ENCODE measurements at regions not wholly inside any gene's neighbourhood (a gene's known extent, or its start where the extent isn't known, plus 50 kb on each side); places are given as distances from the start of the nearest gene placed in this dataset.

DNA sequence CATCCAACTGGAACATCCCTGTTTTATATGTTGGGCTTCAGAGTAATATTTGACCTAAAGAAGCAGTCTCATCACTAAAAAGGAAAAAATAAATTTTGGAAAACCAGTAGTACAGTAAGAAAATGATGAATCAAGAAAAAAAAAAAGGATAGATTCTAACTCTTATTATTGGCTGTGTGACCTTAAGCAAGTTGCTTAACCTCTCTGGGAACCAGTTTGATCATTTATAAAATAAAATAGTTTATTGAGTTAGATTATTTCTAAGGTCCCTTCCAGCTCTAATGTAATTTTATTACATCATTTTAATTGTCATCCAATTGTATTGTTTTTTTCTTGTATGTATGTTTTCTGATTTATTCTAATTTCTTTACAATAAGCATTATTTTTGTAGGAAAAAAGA lies 127.0 kb downstream of the PRELID2 start:
- no peak for DNase-seq

DNA sequence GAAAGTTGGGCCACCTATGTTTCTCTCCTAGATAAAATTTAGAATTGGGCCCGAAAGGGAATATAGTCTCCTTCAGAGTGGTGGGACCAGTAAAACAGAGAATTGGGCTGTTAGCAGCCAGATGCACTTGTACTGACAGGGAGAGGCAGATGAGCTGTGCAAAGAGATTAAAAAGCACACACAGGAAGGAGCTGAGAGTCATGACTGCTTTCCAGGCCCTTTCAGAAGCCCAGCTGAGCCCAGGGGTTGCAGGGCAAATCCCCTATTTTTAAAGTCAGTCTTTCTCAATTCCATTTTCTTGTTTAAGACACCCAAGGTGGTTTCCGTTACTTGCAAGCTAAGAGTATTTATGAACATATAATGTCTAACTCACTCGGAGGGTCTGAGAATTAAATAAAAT lies 130.4 kb downstream of the PRELID2 start:
- DNase-seq, result no peak

DNA sequence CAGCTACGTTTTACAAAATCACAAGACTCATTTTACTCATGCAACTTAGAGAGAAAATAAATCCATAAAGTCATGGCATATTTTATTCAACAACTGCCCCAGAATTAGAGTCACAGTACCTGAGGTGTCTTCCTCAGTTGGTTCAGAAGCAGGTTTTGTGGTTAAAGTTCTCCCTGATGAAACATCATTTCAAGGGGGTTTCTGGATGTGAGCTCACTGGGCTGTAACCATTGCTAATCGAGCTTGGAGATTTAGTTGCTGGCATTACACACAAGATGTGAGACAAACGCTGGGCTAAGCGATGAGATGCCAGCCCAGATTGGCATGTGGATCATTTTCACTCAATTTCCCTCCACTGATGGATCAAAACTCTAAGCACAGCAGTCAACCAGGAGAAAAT lies 131.3 kb downstream of the PRELID2 start:
- no peak for DNase-seq

DNA sequence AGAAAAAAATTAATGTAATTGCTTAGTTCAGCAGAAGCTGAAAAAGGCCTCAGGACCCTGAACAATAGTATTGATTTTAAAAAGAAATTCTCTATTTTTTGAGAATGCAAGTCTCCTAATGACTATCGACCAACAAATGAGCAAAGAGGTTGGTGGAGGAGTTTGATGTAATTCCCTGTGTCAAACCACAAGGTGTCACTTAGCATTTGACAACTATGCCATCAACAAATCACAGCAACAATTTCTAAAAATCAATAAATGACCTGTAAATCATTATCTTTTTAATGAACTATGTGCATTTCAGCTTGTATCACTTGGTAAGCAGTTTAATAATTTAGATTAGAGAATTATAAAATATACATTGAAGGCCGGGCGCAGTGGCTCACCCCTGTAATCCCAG lies 133.7 kb downstream of the PRELID2 start:
- no peak for DNase-seq

DNA sequence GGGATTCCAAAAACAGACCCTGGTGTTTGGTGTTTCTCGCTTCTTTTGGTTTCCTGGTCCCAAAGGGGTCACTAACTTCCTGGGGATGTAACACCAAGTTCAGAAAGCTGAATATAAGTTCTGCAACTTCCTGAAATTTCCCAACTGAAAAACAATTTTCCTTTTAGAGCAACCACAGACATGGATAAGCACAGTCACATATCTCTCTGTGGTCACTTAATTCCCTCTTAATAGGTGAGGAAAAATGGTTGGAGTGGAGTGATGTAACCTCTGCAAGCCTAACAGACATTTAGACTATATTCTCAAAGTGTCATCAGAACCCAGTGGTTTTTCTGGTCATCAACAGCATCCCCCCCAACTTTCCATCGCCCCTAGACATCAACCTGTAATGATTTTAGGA lies 135.3 kb downstream of the PRELID2 start:
- no peak for DNase-seq

DNA sequence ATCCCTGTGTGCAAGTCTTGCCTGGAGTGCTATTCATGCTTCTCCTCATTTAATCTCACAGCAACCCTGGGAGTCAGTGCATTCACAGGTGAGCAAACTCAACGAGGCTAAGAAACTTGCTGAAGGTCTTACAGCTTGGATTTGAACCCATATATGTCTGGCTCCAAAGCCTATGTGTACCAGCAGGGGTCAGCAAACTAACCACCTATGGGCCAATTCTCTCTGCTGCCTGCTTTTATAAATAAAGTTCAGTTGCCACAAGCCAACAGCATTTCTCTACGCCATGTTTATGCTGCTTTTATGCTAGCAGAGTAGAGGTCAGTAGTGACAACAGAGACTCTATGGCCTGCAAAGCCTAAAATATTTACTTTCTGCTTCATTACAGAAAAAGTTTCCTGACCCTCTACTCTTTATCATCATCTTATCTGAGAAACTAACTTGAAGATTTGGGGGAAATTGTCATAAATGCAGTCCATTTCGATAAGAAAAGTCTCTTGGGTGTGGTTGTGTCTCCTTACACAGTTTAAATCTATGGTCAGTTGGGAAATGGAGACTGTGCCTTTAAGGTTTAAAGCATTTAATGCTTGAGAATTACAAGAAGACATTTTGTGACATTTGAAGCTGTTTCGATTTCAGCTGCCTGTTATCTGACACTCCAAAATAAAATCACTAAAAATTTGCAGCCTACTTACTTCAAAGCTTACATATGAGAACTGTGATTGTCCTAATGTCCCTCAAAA lies 137.7 kb downstream of the PRELID2 start:
- peak; percentile 9 for DNase-seq

DNA sequence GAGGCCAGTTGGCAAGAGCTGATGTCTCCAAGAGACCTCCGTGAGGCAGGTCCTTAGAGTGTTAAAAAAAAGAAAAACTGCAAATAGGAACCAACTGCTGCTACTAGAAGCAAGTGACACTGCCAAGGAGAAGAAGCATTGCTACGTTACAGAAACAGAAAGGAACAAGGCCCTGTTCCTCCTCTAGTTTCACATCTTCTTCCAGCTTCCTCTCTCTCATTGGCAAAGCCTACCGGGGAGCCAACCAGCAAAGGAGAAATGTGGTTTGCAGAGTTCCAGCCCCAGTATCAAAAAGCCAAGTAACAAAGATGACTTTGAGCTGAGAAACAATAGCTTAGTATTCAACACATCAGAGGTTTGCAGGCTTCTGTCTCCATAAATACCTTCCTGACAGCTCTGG lies 145.9 kb downstream of the PRELID2 start:
- no peak for DNase-seq

DNA sequence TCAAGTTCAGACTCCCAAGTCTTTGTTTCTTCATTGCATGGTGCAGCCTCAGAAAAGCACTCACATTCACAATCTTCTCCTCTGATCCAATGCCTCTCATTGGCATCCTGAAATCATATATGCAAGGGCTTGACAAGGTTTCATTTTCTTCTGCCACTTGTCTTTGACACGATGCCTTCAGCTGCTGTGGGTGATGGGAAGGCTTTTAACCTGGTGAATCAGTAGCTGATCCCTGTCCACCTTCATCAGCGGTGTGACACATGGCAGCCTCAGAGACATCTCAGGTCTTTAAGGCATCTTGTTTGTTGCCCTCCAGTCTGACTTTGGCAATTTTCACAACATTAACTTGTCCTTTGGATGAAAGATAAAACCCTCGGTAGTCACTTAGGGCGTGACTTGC lies 147.2 kb downstream of the PRELID2 start:
- no peak for DNase-seq

DNA sequence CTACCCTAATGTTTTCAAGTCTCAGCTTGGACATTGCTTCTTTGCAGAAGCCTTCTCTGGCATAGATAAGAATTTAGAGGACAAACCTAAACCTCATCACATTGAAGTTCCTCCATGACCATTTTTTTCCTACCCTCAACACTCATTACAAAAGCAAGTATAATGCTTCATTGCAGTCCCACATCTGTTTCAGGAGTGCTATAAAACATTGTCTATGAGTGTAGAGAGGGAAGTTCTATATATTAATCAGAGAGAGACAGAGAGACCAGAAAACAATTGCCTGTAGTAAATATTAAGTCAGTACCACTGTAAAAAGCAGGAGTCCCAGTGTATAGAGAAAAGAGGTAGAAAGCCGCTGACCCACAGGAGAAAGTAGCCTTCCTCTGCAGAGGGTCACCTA lies 149.7 kb downstream of the PRELID2 start:
- DNase-seq, result no peak

DNA sequence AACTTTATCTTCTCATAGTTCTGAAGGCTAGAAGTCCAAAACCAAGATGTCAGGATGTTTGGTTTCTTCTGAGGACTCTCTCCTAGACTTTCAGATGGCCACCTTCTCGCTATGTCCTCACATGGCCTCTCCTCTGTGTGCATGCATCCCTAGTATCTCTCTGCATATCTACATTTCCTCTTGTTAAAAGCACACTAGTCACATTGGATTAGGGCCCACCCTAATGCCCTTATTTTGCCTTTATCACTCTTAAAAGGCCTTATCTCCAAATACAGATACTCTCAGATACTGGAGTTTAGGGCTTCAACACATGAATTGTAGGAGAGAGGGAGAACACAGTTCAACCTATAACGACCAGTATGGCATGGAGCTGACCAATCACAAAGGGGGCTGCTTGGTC lies 151.7 kb downstream of the PRELID2 start:
- no peak for DNase-seq

DNA sequence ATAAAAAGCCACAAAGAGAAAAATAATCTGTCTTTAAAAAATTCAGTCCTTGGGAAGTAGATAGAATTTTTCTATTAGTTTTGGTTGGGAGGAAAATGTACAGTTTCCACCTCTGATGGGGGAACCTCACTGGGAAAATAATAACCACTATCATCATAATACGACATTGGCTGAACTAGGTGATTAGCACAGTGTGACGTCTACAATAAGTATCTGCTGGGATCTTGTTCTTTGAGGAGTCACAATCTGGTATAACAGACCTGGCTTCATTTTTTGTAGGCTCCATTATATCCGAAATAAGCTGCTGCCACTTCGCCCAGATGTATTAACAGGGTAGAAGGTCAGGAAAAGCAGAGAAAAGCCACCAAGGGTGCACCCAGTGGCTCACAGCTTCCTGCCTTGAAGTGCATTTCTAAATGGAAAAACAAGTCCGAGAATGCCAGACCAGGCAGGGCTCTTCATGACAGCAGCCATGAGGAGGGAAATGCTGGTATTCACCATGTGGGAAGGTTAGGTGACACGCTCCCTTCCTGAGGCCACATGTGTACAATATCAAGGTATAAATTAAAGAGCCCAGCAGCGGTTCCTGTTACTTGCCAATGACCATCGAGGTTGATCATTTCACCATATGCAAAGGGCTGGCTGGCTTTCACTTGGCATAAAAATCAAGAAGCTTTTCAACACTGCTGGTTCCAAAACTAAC lies 152.8 kb downstream of the PRELID2 start:
- DNase-seq, result no peak

DNA sequence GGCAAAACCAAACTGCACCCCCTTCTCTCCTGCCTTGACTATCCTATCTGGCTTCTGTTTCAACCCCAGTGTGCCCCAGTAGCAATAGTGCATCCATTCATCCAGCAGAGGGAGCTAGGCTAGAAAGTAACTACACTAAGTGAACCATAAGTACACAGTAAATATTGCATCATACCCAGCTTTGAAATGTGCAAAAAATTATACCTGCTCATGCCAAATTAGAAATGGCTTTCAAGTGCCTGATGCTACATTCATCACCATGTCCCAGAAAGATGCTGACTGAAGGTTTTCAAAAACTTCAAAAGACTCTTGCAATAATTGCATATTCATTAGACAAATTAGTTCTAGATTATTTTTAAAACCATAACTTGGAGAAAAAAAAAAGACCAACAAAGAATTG lies 153.5 kb downstream of the PRELID2 start:
- peak; percentile 58 for DNase-seq

DNA sequence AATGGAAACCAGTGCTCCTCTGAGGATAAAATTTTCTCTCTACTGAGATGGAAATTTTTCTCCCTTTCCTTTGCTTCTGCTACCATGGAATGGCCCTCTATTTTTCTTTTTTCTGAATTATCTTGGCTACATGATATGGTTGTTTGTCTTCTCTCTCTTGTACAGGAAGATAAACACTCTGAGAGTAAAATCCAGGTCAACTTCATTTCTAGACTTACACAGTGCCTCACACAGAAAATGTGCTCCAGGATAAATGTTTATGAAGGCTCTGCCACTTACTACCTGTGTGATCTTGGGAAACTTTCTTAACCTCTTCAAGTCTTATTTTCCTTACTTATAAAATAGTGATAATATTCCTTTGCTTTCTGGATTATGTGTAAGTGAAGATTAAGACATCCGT lies 153.9 kb downstream of the PRELID2 start:
- no peak for DNase-seq

DNA sequence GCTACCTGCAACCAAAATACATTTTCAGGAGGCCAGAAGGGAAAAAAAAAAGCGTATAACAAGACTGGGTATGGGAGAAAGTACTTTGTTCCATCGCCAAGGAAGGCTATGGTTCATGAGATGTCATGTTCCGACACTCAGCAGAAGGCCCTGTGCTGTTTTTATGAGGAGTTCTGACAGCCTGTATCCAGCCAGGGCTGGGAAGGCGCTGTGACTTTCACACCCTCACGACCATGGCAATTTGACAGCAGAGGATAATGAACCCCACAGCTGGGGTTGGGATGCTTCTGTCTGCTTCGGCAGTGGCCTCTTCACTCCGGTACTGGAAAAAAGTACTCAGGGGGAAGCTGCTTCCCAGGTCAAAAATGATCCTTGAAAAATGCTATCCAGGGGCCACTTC lies 154.4 kb downstream of the PRELID2 start:
- DNase-seq, result no peak

DNA sequence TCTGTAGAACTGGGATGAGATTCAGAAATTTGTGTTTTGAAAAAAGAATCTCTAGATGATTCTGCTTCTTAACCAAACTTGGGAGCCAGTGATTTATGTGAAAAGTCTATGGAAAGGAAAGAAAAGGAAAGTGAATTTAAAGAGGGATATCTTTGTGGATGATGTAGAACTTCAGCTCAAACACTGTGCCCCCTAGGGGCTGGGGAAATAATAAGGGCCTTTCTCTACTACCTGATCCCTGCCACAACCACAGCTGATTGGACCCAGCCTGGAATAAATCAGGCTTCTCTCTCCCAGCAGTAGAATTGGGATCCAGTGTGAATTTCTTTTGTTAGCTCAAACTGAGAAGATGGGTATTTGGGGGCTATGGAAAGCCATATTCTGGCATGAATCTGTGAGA lies 155.0 kb downstream of the PRELID2 start:
- DNase-seq, result no peak

DNA sequence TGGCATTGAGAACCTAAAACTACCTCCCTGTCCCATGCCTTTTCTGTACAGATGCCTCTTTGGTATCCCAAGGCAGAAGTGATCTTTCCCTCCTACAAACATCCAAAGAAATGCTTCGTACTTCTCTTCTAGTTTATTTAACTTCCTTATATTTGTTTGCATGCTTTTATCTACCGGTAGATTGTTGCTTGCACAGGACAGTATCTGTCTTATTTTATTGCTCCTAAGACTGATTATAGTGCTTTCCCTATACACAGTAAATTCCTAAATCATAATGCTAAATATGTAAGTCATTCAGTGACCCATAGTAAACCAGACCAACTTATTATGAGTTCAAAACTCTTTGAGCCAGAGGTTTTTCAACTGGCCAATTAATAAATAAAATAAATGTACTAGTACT lies 156.9 kb downstream of the PRELID2 start:
- no peak for DNase-seq

DNA sequence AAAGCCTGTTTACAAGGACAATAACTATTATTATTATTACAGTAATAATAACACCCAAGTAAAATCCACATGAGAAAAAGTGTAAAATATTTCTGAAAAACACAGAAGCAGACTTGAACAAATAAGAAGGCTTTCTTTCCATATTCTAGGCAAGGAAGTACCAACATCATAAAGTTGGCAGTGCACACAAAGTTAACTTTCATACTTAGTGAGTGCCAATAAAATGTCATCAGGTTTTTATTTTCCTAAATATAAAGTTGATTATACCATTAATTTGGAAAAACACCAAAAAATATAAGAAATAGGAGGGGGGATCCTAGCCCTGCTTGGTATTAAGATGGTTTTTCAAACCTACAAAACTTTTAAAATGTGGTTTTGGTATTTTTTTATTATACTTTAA lies 161.4 kb downstream of the PRELID2 start:
- no peak for DNase-seq

DNA sequence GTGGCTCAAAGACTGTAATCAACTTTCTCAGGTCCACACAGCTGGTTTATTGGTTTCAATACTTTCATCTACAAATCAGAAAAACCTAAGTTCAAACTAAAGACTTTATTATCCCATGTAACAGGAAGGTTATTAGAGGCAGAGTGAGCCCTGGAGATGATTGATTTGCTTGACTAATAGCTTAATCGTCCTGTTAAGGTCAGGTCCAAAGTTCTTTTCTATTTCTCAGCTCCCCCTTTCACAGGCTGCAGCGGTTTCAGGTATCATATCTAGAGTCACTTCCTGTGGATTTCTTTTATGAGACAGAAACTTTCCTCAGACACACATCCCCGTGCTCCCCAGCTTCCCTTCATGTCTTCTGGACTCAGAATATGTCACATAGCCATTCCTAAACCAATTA lies 166.4 kb downstream of the PRELID2 start:
- no peak for DNase-seq

DNA sequence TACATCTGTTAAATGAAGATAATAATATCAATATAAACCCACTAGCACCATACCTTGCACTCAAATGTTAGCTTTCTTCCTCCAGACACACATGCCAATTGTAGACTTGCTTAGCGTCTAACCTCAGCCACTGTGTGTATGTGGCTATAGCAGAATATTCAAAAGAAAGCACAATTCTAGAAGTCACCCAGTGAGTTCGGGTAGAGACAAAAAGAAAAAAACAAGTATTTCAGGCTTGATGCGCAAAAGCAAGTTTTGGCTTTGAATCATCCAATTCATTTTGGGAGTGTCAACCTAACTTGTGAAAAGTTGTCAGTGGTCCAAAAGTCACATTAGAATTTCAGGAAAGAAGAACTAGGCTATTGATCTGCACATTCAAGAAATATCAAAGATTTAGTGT lies 167.4 kb downstream of the PRELID2 start:
- no peak for DNase-seq

DNA sequence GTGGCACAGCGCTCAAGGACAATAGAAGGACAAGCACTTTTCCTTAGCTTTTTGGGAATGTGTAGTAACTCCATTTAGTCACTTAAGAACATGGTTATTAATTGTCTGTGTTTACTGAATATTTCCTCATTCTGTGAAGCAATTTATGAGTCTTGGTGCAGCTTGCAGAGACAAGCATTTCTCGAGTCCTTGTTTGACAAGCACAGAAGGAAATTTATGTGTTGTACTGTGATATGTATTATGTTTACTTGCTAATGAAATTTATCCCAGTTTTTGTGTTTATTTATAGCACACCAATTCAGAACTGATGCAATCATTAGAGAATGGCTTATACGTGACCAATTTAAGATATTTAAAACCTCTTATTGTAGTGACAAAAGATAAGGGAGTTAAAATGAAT lies 168.6 kb downstream of the PRELID2 start:
- no peak for DNase-seq

DNA sequence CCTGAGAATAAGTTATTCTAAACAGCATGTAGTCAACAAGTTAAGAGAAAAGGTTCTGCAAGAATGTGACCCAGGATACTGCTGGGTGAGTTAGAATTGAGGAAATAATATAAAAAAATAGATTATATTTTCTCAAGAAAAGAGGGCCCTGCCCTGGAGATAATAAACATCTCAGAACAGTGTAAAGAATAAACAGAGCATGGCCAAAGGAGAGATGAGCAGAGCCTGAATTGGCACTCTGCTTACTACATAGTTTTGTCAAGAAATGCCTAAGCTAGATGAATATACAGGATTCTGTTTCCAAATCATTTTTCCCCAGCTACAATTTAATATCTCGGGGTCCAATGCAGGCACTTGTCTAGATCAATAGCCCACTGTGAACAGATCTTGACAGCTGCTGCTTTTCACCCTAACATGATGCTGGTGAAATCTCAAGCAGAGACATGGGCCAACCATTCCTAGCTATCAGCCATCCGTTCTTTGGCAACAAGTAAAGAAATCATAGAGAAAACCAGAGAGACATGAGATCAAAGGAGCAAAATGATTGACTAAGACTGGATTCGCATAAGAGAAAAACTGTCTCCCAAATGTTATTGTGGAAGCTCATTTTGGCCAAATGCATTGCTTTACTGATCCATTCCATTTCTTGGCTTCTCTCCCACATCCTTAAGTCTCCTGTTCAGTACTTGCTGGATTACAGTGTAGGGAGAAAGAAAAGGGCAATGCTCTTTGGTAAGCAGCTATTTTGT lies 173.2 kb downstream of the PRELID2 start:
- DNase-seq, result no peak

DNA sequence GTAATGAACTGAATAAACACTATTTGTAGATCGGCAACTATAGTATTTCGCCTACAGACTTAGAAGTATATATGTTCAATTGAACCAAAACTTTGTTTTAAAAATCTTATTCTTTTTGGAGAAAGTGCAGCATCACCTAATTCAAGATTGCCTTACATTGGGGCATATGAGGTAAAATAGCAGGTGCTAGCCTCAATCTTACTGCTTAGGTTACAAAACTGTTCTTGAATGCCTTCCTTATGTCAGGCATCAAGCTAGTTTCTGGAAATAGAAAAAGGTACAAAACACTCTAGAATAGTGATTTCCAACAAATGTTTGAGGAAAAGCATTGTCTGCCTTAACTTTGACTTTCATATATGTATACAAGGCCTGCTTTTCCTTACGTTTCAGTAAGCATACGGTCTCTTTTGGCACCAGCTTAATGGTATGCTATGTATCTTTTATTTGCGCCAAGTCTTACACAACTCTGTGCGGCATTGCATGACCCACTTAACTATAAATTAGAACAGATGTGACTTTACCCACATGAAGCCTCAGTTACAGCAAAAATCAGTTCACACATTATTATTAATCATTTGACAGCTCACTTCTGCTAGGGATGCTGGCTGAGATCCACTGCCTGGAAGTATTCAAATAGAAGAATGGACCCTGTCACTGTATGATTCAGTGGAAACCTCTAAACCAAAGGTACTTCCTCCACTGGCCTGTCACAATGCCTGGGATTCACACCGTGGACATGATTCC lies 174.1 kb downstream of the PRELID2 start:
- DNase-seq, result no peak

DNA sequence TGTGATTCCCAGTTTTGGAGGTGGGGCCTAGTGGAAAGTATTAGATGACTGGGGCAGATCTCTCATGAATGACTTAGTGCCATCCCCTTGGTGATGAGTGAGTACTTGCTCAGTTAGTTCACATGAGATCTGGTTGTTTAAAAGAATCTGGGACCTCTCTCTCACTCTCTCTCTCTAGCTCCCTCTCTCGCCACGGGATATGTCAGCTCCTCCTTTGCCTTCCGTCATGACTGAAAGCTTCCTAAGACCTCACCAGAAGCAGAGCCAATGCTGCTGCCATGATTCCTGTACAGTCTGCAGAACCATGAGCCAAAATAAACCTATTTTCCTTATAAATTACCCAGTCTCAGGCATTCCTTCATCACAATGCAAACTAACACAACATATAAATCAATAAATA lies 176.7 kb downstream of the PRELID2 start:
- DNase-seq, result no peak
